ENCODE measurements at regions not wholly inside any gene's neighbourhood (a gene's known extent, or its start where the extent isn't known, plus 50 kb on each side); places are given as distances from the start of the nearest gene placed in this dataset.

DNA sequence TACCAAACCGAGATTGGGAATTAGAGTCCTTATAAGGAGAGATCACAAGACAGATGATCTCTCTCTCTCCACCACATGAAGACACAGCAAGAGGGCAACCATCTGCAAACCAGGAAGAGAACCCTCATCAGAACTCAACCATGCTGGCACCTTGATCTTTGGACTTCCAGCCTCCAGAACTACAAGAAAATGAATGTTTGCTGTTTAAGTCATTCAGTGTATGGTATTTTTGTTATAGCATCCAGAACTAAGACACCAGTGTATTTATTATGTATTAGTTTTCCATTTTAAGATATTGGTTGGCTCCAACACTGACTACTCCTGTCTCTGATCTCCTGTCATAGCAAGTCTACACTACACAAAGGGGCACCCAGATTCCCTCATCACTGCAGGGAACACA is 86.9 kb downstream of the CCDC34 start:
- intact Hi-C loops (cut with micrococcal nuclease; ENCODE audit: unreplicated experiment), result no loop called here
- ChIA-PET POLR2A (no interaction called here), CTCF (ENCODE audit: unreplicated experiment) (no interaction called here)
- Histone ChIP-seq H4K20me1 (ENCODE audit: insufficient read depth, low read length) (no peaks in the 10 kb centered on the region), H3K79me2 (ENCODE audit: insufficient read depth, low read depth, low read length) (no peaks in the 10 kb centered on the region), H2AFZ (ENCODE audit: low read length) (no peak overlapping the region), H3K36me3 (ENCODE audit: insufficient read depth, low read length) (no peaks in the 10 kb centered on the region), H3K27ac (ENCODE audit: low read depth, low read length, poor library complexity, severe bottlenecking) (no peak overlapping the region), H3K4me2 (ENCODE audit: low read length) (no peak overlapping the region), H3K4me1 (ENCODE audit: insufficient read depth, low read length, poor library complexity, severe bottlenecking) (no peaks in the 10 kb centered on the region), H3K9me2 (ENCODE audit: insufficient read depth, low read length) (no peaks in the 10 kb centered on the region), H3K4me3 (ENCODE audit: low read depth, low read length, poor library complexity, severe bottlenecking) (no peak overlapping the region), H3K9me3 (ENCODE audit: low read length) (no peaks in the 10 kb centered on the region)
- no peak for DNase-seq (ENCODE audit: low spot score)
- TF ChIP-seq, protein P1, sequence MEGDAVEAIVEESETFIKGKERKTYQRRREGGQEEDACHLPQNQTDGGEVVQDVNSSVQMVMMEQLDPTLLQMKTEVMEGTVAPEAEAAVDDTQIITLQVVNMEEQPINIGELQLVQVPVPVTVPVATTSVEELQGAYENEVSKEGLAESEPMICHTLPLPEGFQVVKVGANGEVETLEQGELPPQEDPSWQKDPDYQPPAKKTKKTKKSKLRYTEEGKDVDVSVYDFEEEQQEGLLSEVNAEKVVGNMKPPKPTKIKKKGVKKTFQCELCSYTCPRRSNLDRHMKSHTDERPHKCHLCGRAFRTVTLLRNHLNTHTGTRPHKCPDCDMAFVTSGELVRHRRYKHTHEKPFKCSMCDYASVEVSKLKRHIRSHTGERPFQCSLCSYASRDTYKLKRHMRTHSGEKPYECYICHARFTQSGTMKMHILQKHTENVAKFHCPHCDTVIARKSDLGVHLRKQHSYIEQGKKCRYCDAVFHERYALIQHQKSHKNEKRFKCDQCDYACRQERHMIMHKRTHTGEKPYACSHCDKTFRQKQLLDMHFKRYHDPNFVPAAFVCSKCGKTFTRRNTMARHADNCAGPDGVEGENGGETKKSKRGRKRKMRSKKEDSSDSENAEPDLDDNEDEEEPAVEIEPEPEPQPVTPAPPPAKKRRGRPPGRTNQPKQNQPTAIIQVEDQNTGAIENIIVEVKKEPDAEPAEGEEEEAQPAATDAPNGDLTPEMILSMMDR (conservative IDR thresholded peaks at IDR 0.05; ENCODE audit: low read length), result no peak
- no peak for TF ChIP-seq EZH2phosphoT487 (IDR thresholded peaks at IDR 0.05; ENCODE audit: borderline replicate concordance, low read depth, low read length)
- no TSS peak for BruUV-seq (replicated peaks)

DNA sequence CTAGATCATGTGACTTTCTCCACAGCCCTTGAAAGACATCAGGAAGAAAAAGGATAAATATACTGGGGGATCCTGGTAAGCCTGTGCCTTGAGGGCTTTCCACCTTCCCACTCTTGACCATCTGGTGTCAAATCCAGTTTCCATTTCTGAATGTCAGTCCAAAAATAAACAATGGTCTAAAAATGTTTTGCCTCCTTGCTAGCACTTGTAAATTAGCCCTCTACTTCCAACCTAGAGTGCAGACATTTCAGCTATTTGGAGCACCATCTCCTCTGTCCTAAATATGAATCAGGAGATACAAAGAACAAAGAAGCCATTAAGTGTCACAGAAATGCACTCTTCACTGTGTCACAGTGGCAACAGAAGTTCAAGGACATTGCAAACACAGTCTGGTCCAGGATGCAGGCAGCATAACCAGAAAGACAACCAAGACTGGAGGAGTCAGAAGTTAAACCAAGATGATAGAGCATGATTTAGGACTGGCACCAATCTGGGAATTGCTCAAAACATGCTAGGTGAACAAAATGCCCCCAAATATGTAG is 88.1 kb downstream of the CCDC34 start:
- no peak for TF ChIP-seq EZH2phosphoT487 (IDR thresholded peaks at IDR 0.05; ENCODE audit: borderline replicate concordance, low read depth, low read length)
- TF ChIP-seq, protein P1 (conservative IDR thresholded peaks at IDR 0.05; ENCODE audit: low read length), result no peak
- Histone ChIP-seq H4K20me1 (ENCODE audit: insufficient read depth, low read length) (no peaks in the 10 kb centered on the region), H3K4me1 (ENCODE audit: insufficient read depth, low read length, poor library complexity, severe bottlenecking) (no peaks in the 10 kb centered on the region), H3K79me2 (ENCODE audit: insufficient read depth, low read depth, low read length) (no peaks in the 10 kb centered on the region), H3K9me2 (ENCODE audit: insufficient read depth, low read length) (no peaks in the 10 kb centered on the region), H3K9me3 (ENCODE audit: low read length) (no peaks in the 10 kb centered on the region), H3K27ac (ENCODE audit: low read depth, low read length, poor library complexity, severe bottlenecking) (no peak overlapping the region), H3K4me2 (ENCODE audit: low read length) (no peak overlapping the region), H2AFZ (ENCODE audit: low read length) (no peak overlapping the region), H3K36me3 (ENCODE audit: insufficient read depth, low read length) (no peaks in the 10 kb centered on the region), H3K4me3 (ENCODE audit: low read depth, low read length, poor library complexity, severe bottlenecking) (no peak overlapping the region)
- no peak for DNase-seq (ENCODE audit: low spot score)
- BruUV-seq (replicated peaks), result no TSS peak
- intact Hi-C loops (cut with micrococcal nuclease; ENCODE audit: unreplicated experiment), result no loop called here
- CTCF ChIA-PET (ENCODE audit: unreplicated experiment), result no interaction called here
- POLR2A ChIA-PET, result interaction anchor here (0.6 to 1.1 kb wide), 2 partner anchors 41 to 220 kb away, joined by 3 to 5 read pairs; no protein-coding TSS in a partner anchor

DNA sequence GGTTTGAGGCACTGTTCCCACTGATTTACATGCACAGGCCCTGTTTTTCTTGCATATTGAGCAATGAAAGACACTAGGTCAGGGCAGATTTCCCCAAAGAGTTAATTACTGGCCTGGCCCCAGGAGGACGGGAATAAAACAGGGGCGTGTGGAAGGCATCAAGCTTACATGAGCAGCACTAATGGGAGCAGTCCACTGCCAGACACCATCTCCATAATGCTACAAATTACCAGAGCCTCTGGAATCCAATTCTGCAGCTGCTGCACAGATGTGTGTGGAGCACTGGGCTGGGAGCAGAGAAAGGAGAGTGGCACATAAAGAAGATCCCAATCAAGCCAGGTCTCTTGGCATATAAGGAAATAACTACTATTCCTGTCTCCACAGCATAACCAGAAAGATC is 96.9 kb downstream of the CCDC34 start:
- DNase-seq (ENCODE audit: low spot score), result no peak
- CTCF ChIA-PET (ENCODE audit: unreplicated experiment), result no interaction called here
- intact Hi-C loops (cut with micrococcal nuclease; ENCODE audit: unreplicated experiment), result no loop called here

More for the DNA sequence above, 96.9 kb downstream of the CCDC34 start:
- H3K4me2 ChIP-seq (ENCODE audit: low read length), result no peak overlapping the region
- no peak overlapping the region for H3K4me3 ChIP-seq (ENCODE audit: low read depth, low read length, poor library complexity, severe bottlenecking)
- no TSS peak for BruUV-seq (replicated peaks)
- H2AFZ ChIP-seq (ENCODE audit: low read length), result no peak overlapping the region
- no peaks in the 10 kb centered on the region for H4K20me1 ChIP-seq (ENCODE audit: insufficient read depth, low read length)
- H3K4me1 ChIP-seq (ENCODE audit: insufficient read depth, low read length, poor library complexity, severe bottlenecking), result no peaks in the 10 kb centered on the region
- no peaks in the 10 kb centered on the region for H3K36me3 ChIP-seq (ENCODE audit: insufficient read depth, low read length)
- no peaks in the 10 kb centered on the region for H3K79me2 ChIP-seq (ENCODE audit: insufficient read depth, low read depth, low read length)
- POLR2A ChIA-PET, result no interaction called here
- H3K27ac ChIP-seq (ENCODE audit: low read depth, low read length, poor library complexity, severe bottlenecking), result no peak overlapping the region
- H3K9me3 ChIP-seq (ENCODE audit: low read length), result no peaks in the 10 kb centered on the region
- no peaks in the 10 kb centered on the region for H3K9me2 ChIP-seq (ENCODE audit: insufficient read depth, low read length)
- no peak for TF ChIP-seq EZH2phosphoT487 (IDR thresholded peaks at IDR 0.05; ENCODE audit: borderline replicate concordance, low read depth, low read length)
- TF ChIP-seq, protein P1 (conservative IDR thresholded peaks at IDR 0.05; ENCODE audit: low read length), result no peak

All from OCI-LY7 (cell line).